ENCODE measurements at regions not wholly inside any gene's neighbourhood (a gene's known extent, or its start where the extent isn't known, plus 50 kb on each side); places are given as distances from the start of the nearest gene placed in this dataset.

- TF ChIP-seq, protein P1, sequence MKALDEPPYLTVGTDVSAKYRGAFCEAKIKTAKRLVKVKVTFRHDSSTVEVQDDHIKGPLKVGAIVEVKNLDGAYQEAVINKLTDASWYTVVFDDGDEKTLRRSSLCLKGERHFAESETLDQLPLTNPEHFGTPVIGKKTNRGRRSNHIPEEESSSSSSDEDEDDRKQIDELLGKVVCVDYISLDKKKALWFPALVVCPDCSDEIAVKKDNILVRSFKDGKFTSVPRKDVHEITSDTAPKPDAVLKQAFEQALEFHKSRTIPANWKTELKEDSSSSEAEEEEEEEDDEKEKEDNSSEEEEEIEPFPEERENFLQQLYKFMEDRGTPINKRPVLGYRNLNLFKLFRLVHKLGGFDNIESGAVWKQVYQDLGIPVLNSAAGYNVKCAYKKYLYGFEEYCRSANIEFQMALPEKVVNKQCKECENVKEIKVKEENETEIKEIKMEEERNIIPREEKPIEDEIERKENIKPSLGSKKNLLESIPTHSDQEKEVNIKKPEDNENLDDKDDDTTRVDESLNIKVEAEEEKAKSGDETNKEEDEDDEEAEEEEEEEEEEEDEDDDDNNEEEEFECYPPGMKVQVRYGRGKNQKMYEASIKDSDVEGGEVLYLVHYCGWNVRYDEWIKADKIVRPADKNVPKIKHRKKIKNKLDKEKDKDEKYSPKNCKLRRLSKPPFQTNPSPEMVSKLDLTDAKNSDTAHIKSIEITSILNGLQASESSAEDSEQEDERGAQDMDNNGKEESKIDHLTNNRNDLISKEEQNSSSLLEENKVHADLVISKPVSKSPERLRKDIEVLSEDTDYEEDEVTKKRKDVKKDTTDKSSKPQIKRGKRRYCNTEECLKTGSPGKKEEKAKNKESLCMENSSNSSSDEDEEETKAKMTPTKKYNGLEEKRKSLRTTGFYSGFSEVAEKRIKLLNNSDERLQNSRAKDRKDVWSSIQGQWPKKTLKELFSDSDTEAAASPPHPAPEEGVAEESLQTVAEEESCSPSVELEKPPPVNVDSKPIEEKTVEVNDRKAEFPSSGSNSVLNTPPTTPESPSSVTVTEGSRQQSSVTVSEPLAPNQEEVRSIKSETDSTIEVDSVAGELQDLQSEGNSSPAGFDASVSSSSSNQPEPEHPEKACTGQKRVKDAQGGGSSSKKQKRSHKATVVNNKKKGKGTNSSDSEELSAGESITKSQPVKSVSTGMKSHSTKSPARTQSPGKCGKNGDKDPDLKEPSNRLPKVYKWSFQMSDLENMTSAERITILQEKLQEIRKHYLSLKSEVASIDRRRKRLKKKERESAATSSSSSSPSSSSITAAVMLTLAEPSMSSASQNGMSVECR (CRISPR knock-in tag; IDR thresholded peaks at IDR 0.05; ENCODE audit: borderline replicate concordance) = no peak
- TF ChIP-seq, protein P2, sequence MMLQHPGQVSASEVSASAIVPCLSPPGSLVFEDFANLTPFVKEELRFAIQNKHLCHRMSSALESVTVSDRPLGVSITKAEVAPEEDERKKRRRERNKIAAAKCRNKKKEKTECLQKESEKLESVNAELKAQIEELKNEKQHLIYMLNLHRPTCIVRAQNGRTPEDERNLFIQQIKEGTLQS (CRISPR knock-in tag; conservative IDR thresholded peaks at IDR 0.05) = no peak
Measured at GRCh38 chr1:186531561-186532165, 70.7 kb upstream of the PDC start (continued).

DNA sequence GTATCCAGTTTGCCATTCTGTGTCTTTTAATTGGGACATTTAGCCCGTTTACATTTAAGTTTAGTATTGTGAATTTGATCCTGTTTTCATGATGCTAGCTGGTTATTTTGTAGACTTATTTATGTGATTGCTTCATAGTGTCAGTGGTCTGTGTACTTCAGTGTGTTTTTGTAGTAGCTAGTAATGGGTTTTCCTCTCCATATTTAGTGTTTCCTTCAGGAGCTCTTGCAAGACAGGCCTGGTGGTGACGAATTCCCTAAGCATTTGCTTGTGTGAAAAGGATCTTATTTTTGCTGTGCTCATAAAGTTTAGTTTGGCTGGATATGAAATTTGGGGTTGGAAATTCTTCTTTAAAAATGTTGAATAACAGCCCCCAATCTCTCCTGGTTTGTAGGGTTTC lies 69.2 kb upstream of the PDC start:
- no peak overlapping the region for H3K4me3 Mint-ChIP-seq
- H3K9me3 Mint-ChIP-seq = peaks cover 17% of the 10 kb centered on the region
- POLR2A ChIA-PET = no interaction called here
- H3K36me3 Mint-ChIP-seq = no peaks in the 10 kb centered on the region; the same call in 1 of the 2 replicates
- H3K27me3 Mint-ChIP-seq (ENCODE audit: low read depth) = no peaks in the 10 kb centered on the region
- DNase-seq (ENCODE audit: low spot score) (no peak), ATAC-seq (no peak)
- no peaks in the 10 kb centered on the region for H3K4me1 Mint-ChIP-seq
- TF ChIP-seq NFYB (CRISPR knock-in tag; conservative IDR thresholded peaks at IDR 0.05; ENCODE audit: low read depth) = no peak
- no peak for TF ChIP-seq ZNF263 (CRISPR knock-in tag; IDR thresholded peaks at IDR 0.05; ENCODE audit: low read depth)
- no peak for TF ChIP-seq E2F4 (CRISPR knock-in tag; IDR thresholded peaks at IDR 0.05; ENCODE audit: borderline replicate concordance, low read depth)
- no peak for TF ChIP-seq SMAD3 (CRISPR knock-in tag; IDR thresholded peaks at IDR 0.05; ENCODE audit: borderline replicate concordance)
- TF ChIP-seq EMX1 (CRISPR knock-in tag; IDR thresholded peaks at IDR 0.05) = no peak
- TF ChIP-seq ZNF423 (CRISPR knock-in tag; IDR thresholded peaks at IDR 0.05) = no peak
- no peak for TF ChIP-seq IRF2 (CRISPR knock-in tag; IDR thresholded peaks at IDR 0.05; ENCODE audit: borderline replicate concordance, low read depth)
- no peak for TF ChIP-seq OVOL2 (CRISPR knock-in tag; IDR thresholded peaks at IDR 0.05; ENCODE audit: borderline replicate concordance)
- no peak for TF ChIP-seq E2F5 (CRISPR knock-in tag; IDR thresholded peaks at IDR 0.05)
- no peak for TF ChIP-seq PRDM15 (CRISPR knock-in tag; IDR thresholded peaks at IDR 0.05)
- no peak for TF ChIP-seq FOXK1 (CRISPR knock-in tag; IDR thresholded peaks at IDR 0.05)
- CTCF ChIA-PET = no interaction called here
- H3K27ac Mint-ChIP-seq = no peak overlapping the region
